ENCODE measurements at regions not wholly inside any gene's neighbourhood (a gene's known extent, or its start where the extent isn't known, plus 50 kb on each side); places are given as distances from the start of the nearest gene placed in this dataset.
"Not testable (repeated sequence)": the region's sequence is repeated elsewhere in the genome, so short reads cannot be mapped to it uniquely, and the experiment has no call there.

DNA sequence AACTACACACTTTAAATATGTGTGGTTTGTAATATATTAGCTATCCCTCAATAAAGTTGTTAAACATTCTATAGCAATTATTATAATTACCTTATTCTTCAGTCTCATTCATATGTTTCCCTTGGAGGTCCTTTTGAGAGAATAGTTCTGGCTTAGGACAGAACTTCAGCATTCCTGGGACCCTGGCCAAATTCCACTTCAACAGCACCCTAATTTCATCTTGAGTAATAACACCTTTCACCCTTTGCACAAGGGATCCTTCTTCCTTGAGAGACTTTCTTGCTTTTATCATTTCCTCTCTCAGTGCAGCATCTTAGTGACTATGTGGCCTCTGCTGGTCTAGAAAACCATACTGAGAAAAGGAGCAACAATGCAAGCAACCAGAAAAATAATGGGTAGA is 255.9 kb downstream of the C11orf87 start:
- DNase-seq (ENCODE audit: low read depth), result no peak

DNA sequence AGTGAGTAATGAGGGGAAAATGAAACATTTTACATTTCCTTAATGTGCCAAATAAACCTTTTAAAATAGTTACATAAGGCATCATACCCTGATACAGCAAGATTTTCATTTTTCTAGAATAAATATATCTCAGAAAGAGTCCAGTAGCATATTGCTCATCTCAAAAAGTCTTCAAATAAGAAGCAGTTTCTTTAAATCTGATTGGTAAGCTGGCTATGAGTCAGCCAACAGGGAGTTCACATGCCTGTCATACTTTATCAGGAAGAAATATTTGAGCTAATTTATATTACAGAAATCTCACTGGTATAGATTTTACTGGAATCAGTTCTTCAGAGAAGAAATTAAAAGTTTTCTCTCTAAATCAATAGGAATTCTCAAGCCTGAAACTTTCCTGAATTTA is 258.1 kb downstream of the C11orf87 start:
- no peak for DNase-seq (ENCODE audit: low read depth)

DNA sequence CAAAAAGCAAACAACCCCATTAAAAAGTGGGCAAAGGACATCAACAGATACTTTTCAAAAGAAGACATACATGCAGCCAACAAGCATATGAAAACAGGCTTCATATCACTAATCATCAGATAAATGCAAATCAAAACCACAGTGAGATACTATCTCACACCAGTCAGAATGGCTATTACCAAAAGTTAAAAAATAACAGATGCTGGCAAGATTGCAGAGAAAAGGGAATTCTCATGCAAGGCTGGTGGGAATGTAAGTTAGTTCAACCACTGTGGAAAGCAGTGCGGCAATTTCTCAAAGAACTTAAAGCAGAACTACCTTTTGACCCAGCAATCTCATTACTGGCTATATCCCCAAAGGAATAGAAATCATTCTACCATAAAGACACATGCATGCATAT is 260.8 kb downstream of the C11orf87 start:
- not testable (repeated sequence) for DNase-seq (ENCODE audit: low read depth)

DNA sequence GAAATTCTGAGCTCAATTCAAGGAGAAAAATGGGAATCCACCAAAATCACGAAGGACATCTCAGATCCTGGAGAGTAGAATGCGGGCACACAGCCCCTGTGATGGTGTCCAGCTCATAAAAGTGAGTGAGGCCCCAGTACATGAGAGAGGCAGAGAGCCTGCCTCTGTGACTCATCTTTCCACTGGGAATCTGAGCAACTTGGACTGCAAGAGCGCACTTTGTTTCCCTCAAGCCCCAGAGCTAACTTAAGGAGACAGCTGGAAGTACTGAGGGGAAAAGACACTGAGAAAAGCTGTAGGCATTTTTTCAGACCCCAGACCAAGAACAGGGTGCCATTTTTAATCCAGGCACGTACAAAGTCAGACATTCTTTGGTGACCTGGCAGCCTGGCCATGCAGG is 273.7 kb downstream of the C11orf87 start:
- DNase-seq (ENCODE audit: low read depth), result no peak

DNA sequence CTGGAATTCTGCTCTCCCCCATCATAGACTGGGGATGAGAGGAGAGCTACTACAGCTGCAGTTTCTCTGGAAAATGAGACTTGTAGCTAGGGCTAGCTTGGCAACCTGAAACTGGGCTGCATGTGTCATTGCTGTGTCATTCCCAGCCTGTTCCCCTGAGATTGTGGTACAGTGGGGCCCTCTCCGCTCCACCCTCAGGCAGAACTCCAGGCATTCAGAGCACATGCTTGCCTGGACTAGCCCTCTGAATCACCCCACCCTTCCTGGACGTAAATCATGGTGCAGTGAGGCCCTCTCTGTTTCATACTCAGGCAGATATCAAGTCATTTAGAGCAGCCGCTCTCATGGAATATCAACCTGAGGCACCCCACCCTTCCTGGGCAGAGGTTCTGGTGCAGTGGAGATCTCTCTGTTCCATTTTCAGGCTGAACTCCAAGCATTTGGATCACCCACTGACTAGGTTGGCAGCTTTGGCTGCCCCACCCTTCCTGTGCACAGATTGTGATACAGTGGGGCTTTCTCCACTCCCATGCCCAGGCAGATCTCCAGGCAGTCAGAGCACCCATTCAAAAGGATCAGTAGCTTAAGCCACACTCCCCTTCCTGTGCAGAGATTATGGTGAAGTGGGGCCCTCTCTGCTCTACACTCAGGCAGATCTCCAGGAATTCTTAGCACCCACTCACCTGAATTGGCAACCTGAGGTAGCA is 274.4 kb downstream of the C11orf87 start:
- no peak for DNase-seq (ENCODE audit: low read depth)

DNA sequence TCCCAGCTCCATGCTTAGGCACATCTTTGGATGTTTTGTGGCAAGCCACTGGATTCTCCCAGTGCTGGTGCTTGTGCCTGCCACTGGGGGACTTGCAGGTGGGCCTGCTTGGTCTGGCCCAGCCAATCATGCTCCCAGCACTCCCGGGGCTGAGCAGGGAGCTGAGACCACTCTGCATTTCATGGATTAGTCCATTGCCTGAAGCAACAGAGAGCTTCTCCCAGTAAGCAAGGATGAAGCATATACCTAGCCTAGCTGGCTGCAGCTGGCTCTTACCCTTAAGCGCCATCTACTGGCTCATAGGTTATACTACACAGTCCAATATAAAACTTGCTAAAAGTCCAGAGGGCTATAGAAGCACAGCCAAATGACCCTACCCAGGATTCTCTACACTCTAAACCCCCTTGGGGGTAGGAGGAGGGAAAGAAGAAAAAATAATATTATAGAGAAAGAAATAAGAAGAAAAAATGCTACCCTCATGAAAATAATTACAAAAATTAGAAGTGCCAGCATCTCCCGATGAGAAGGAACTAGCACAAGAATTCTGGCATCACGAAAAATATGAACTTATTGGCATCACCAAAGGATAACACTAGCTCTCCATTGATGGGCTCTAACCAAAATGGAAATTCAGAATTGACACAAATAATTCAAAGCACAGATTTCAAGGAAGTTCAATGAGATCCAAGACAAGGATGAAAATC is 275.3 kb downstream of the C11orf87 start:
- no peak for DNase-seq (ENCODE audit: low read depth)

DNA sequence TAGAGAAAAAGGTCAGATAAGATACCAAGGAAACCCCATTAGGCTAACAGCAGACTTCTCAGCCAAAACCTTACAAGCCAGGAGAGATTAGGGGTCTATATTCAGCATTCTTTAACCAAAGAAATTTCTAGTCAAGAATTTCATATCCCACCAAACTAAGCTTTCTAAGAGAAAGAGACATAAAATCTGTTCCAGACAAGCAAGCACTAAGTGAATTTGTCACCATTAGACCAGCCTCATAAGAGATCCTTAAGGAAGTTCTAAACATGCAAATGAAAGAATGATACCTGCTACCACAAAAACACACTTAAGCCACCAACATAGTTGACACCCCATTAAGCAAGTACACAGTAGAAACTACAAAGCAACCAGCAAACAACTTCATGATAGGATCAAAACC is 276.2 kb downstream of the C11orf87 start:
- DNase-seq (ENCODE audit: low read depth), result no peak

DNA sequence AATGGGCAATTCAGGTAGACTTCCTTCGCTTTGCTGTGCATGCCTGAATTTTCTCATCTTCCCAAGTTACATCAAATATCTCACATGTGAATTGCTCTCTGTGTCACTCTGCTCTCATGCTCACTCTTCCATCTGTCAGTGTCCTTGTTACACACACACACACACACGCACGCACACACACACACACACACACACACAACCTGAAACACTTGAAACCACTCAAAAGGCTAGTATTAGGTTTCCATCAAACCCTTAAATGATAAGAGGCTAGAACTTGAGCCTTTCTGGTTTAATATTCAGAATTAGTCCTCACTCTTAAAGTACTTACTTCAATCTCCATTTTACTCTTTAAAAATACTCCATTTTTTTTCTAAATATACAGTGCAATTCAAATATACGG is 282.4 kb downstream of the C11orf87 start:
- no peak for DNase-seq (ENCODE audit: low read depth)

DNA sequence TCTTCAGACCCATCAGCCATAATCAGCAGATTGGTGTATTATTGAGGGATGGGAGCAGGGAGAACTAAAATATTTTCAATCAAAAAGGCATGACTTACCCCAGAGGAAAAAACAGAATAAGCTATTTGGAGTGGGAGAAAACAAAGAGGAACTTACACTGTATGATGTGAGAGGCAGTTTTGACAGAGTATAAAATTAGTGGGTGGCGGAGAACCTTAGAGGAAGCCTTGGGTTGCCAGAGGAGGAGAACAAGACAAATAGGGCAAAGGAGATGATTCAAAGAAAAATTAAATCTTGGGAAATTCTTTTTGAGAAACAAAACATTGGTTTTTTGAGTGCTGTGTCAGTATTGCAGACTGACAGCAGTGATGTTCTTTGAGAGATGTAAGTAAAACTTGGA is 285.0 kb downstream of the C11orf87 start:
- no peak for DNase-seq (ENCODE audit: low read depth)

DNA sequence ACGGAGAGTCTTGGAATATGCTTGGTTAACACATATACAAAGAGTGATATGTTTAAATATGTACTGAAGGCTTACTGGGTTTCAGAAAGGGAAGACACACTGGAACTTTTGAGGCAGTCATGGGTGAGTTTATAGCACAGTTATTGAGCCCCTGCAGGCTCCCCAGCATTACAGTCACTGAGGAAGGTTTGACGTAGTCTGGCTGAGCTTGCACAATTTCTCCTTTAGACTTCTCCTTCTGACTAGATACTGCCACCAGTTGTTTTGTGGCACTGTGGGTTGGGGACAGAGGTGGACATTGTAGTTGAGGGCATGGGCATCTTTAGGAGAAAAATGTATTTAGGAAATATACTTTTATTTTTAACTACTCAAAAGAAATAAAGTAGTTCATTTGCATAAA is 285.4 kb downstream of the C11orf87 start:
- no peak for DNase-seq (ENCODE audit: low read depth)

DNA sequence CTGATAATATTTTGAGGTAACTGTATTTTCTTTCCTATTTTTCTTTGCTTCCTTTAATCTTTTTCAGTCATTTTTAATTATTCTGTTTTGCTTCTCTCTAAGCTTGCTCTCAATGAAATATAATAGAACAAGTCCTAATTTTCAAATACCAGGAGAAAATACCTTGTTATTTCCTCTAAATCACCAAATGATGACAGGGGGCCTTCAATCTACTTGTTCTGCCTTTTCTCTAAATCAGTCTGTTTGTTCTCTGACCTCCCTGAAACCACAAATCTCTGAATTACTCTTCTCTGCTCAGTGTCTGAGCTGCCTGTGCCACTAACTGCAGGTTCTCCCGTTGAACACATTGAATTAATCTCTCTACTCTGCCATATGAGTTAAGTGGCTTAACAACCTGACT is 286.2 kb downstream of the C11orf87 start:
- DNase-seq (ENCODE audit: low read depth), result no peak

DNA sequence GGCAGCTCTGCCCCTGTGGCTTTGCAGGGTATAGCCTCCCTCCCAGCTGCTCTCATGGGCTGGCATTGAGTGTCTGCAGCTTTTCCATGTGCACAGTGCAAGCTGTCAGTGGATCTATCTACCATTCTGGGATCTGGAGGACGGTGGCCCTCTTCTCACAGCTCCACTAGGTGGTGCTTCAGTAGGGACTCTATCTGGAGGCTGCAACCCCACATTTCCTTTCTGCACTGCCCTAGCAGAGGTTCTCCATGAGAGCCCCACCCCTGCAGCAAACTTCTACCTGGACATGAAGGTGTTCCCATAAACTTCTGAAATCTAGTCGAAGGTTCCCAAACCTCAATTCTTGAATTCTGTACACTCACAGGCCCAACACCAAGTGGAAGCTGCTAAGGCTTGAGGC is 292.5 kb downstream of the C11orf87 start:
- DNase-seq (ENCODE audit: low read depth), result not testable (repeated sequence)

DNA sequence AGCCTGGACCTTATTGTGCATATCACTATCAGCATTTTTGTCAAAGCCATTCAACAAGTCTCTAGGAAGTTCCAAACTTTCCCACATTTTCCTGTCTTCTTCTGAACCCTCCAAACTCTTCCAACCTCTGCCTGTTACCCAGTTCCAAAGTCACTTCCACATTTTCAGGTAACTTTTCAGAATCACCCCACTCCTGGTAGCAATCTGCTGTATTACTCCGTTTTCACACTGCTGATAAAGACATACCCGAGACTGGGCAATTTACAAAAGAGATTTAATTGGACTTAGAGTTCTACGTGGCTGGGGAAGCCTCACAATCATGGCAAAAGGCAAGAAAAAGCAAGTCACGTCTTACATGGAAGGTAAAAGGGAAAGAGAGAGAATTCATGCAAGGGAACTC is 293.4 kb downstream of the C11orf87 start:
- not testable (repeated sequence) for DNase-seq (ENCODE audit: low read depth)

DNA sequence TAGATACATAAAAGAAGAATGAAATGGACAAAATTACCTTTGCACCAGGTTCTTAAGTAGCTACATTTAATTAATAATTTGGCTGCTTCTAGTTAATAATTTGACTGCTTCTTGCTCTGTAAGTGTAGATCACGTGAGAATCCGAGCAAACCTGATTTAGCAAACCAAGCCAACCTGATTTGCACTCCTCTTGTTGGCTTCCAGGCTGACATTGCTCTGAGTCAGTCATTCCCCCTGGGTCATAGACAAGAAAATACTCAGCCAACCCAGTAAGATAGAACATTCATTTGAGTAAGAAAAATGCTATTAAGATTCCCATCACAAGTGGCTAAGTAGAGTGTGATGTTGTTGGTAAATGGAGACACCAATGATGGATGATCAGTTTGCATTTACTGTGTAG is 304.1 kb downstream of the C11orf87 start:
- DNase-seq (ENCODE audit: low read depth), result no peak

DNA sequence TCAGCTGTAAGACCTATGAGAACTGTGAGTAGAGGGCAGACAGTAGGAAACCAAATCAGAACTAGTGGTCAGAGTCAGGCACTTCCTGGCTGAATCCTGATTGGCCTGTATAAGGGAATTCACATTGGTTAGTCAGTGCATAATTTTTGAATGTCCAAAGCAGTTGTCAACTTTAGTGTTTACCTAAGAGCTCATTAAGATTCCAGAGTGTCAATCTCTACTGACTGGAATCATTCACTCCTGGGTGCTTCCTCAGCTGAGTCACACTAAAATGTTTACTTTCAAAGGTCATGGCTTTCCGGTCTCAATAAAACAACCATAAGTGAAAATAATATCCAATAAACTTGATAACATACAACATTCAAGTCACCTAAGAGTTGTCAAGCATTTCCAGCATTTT is 306.1 kb downstream of the C11orf87 start:
- no peak for DNase-seq (ENCODE audit: low read depth)

DNA sequence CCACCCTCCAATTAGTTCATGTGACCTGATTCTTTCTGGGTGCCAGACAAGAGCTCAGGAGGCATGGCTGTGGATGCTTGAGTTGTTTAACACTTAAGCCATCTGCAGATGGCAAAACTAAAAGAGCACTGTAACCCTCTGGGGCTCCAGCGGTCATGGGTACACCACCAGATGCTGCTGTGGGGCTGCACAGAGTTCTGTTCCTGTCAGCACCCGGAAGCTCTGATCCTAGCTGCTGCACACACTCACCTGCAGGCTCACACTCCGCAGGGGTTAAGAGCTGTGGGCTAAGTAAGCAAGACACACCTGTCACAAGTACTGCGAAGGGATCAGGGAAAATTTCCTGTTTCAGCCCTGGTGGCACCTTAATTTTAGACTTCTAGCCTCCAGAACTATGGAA is 307.8 kb downstream of the C11orf87 start:
- no peak for DNase-seq (ENCODE audit: low read depth)

DNA sequence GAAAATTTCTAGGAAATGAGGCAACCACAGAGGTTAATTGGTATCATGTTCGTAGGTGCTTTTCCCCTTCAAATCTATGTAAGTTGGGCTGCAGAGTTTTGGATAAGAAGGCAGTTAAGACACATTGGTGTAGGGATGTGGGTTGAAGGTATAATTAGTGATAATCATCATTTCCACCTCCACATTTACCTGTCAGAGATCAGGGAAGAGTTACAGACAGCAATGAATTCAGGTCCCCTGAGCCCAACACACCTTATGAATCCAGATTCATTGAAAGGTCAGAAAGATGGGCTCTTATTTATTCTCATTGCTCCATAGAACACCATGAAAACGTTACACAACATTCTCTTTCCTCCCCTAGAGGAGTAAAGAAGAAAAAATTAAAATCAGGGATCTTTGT is 308.7 kb downstream of the C11orf87 start:
- DNase-seq (ENCODE audit: low read depth), result no peak

DNA sequence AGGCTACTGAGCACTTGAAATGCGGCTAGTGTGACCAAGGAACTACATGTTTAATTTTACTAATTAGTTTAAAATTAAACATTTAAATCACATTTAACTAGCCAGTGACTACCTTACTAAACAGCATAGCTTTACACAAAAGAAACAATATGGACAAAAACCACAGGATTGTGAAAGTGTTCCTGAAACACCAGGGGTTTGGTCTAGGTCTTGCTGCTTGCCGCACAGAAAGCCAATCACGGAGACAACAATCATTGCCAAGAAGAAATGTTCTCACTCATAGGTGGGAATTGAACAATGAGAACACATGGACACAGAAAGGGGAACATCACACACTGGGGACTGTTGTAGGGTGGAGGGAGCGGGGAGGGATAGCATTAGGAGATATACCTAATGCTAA is 309.5 kb downstream of the C11orf87 start:
- DNase-seq (ENCODE audit: low read depth), result no peak

DNA sequence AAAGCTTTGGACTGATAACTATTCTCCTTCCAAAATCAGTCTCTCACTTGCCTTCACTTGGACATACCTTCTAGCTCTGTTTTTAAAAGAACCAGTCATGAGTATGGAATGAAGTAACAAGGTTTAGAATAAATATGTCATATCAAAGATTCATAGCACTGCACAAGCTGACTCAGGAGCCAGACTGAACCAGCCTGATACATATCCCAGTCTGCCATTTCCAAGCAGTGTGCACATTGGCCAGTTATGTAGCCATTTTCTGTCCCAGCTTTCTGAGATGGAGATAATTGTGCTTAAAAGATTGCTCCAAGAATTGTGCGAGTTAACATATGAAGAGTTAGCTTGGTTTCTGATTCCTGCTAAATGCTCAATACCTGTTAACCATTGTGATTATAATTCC is 311.3 kb downstream of the C11orf87 start:
- no peak for DNase-seq (ENCODE audit: low read depth)

DNA sequence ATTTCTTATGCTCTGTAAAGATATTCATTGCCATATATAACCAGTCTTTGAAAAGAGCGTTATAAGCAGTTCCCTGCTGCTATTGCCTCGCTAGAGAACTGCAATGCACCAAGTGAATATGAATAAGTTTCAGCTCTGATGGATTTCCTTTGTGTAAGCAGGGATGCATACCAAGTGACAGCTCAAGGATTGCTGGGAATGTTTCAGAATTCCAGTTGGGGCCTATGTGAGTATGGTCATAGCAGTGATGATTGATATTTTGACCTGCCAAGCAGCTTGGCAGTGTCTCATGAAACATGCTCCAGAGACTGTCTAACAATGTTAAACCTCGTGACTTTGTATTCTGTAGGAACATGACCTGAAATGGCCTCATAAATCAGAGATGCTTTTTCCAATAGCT is 312.6 kb downstream of the C11orf87 start:
- no peak for DNase-seq (ENCODE audit: low read depth)

DNA sequence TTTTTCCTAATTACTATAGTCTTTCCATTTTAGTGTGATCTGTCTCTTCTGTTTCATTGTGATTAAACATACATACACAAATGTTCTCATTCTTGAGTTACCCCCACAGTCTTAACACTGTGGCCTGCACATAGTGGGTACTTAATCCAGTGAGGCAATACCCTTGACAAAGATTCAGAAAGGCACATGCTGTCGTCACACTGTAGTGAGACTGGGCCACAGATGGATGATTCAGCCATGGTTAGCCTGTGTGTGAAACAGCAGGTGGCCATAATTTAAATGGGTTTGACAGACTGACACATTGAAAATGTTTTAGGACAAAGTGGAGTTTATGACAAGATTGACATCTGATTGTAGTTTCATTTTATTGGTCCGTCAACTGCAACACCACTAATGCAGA is 313.1 kb downstream of the C11orf87 start:
- DNase-seq (ENCODE audit: low read depth), result no peak

DNA sequence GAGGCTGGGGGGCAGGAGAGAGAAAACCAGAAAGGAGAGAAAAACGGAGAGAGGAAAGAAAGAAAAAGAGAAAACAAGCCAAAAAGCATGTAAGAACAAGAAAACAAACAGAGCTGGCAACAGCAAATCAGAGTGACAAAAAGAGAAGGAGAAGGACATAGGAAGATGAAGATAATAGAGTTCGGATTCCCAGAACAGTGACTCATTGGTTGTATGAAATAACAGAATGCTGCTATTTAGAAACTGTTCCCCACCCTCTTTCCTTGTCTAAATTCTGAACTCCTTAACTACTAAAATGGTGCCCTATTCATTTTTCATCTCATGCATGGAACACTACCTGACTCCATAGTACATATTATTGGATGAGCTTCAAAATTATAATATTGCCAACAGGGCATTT is 317.4 kb downstream of the C11orf87 start:
- no peak for DNase-seq (ENCODE audit: low read depth)

DNA sequence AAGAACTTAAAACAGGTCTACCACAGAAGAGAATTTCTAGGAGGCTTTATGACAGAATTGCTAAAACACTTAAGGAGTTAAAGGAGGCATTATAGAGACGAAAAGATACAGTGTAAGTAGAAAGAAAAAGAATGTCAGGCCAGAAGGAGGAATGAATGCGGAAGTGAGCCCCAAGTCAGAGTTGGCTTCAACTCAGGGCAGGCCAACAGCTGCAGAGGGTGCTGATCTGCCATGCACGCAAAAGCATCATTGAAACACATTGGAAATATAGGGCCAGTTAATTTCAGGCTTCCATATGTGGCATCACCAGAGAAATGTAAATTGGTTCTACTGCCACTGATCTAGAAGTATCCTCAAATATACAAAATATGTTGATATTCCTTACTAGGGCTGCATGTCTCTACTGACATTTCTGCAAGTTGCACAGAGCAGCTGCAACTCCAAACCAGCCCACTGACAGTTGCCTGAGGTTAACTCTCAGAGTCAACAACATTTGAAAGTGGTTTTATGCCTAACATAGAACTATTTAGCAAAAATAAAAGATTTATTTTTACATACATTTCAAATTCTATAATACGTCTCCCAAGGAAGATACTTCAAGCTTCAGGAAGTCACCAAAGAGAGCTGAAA is 324.1 kb downstream of the C11orf87 start:
- DNase-seq (ENCODE audit: low read depth), result no peak

All from T follicular helper cell (primary cell).